ENCODE measurements at regions not wholly inside any gene's neighbourhood (a gene's known extent, or its start where the extent isn't known, plus 50 kb on each side); places are given as distances from the start of the nearest gene placed in this dataset.

DNA sequence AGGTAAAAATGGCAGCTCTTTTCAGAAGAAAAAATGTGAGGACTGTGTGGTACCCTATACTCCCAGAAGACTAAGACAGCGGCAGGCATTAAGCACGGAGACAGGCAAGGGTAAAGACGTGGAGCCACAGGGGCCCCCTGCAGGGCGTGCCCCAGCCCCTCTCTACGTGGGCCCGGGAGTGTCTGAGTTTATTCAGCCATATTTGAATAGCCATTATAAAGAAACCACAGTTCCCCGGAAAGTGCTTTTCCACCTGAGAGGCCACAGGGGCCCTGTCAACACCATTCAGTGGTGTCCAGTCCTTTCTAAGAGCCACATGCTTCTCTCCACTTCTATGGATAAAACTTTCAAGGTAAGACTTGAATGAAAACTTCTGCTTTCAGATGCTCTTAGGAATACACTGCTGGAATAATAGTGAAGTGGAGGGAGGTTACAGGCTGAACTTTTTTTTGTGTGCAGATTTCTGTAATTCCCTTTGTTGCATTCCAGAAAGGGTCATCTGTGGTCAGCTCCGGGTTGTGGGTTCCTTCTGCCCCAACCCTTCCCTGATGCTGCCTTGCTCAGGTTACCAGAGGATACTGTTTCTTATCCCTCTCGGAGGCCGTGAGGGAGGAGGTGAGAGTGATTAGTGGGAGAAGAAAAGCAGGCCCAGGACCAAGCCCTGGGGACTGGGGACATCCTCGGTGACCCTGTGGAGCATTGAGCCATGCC lies 58.4 kb downstream of the SLC25A47 start:
- TF ChIP-seq, protein P1, sequence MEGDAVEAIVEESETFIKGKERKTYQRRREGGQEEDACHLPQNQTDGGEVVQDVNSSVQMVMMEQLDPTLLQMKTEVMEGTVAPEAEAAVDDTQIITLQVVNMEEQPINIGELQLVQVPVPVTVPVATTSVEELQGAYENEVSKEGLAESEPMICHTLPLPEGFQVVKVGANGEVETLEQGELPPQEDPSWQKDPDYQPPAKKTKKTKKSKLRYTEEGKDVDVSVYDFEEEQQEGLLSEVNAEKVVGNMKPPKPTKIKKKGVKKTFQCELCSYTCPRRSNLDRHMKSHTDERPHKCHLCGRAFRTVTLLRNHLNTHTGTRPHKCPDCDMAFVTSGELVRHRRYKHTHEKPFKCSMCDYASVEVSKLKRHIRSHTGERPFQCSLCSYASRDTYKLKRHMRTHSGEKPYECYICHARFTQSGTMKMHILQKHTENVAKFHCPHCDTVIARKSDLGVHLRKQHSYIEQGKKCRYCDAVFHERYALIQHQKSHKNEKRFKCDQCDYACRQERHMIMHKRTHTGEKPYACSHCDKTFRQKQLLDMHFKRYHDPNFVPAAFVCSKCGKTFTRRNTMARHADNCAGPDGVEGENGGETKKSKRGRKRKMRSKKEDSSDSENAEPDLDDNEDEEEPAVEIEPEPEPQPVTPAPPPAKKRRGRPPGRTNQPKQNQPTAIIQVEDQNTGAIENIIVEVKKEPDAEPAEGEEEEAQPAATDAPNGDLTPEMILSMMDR (IDR thresholded peaks at IDR 0.05; ENCODE audit: low read depth, low read length, poor library complexity, severe bottlenecking): no peak
- no peak for TF ChIP-seq EZH2phosphoT487 (IDR thresholded peaks at IDR 0.05; ENCODE audit: borderline replicate concordance, low read length)

Measured in DOHH2 (cell line).